Thoracic aorta (tissue), 2 donors: ENCODE measurements at regions not wholly inside any gene's neighbourhood (a gene's known extent, or its start where the extent isn't known, plus 50 kb on each side); places are given as distances from the start of the nearest gene placed in this dataset.

Experiments
- ATAC-seq: fragments of 150-250 bp; one replicate; pipeline ENCODE4 v1.8.0; 2017; ENCODE audit warnings: low read depth; ENCODE audit not compliant: insufficient number of reproducible peaks, low FRiP score
- DNase-seq: peaks from one replicate; pipeline ENCODE4 v3.0.0-alpha.2; 2020; ENCODE audit warnings: low spot score
- H3K27ac ChIP-seq, 2 donors: fragments of 200-600 bp; sonication (generic); 1 replicate in 1 of 2; 2 replicates in 1 of 2; pipeline ENCODE4 v1.5.1; 2016; ENCODE audit warnings: mild to moderate bottlenecking in 2 of 2, moderate library complexity in 2 of 2
- H3K27me3 ChIP-seq: fragments of 200-600 bp; sonication (generic); replicated peaks from 2 replicates; pipeline ENCODE4 v1.6.0; 2016; ENCODE audit warnings: mild to moderate bottlenecking; ENCODE audit not compliant: insufficient read depth
- H3K36me3 ChIP-seq: fragments of 200-600 bp; sonication (generic); one replicate; pipeline ENCODE4 v1.5.1; 2016
- H3K4me1 ChIP-seq, 2 donors: fragments of 200-600 bp; sonication (generic); 1 replicate in 1 of 2; 2 replicates in 1 of 2; pipeline versions ENCODE4 v1.5.1 to v1.6.0; 2016; ENCODE audit warnings: low read depth in 2 of 2, mild to moderate bottlenecking in 1 of 2; ENCODE audit not compliant: control insufficient read depth in 1 of 2
- H3K4me3 ChIP-seq: fragments of 200-600 bp; sonication (generic); 2 replicates; pipeline ENCODE4 v1.5.1; 2016; ENCODE audit warnings: mild to moderate bottlenecking
- H3K9me3 ChIP-seq: fragments of 200-600 bp; sonication (generic); 2 replicates; pipeline ENCODE4 v1.5.1; 2016
- CTCF ChIP-seq: fragments of 200-600 bp; sonication (generic); IDR thresholded peaks from one replicate; pipeline ENCODE4 v1.5.1; 2019; ENCODE audit warnings: antibody characterized with exemption

GRCh38 chr1:232454227-232454886, 175.6 kb downstream of the SIPA1L2 start:
- no peak for ATAC-seq
- H3K9me3 ChIP-seq: no peaks in the 10 kb centered on the region
- H3K27ac ChIP-seq: no peak overlapping the region
- H3K4me1 ChIP-seq: no peaks in the 10 kb centered on the region
- H3K36me3 ChIP-seq: no peaks in the 10 kb centered on the region
- no peak for DNase-seq
- TF ChIP-seq CTCF: no peak
- no peaks in the 10 kb centered on the region for H3K27me3 ChIP-seq
- no peak overlapping the region for H3K4me3 ChIP-seq

GRCh38 chr1:232452736-232453440, 177.0 kb downstream of the SIPA1L2 start:
- H3K9me3 ChIP-seq: no peaks in the 10 kb centered on the region
- no peak for TF ChIP-seq CTCF
- ATAC-seq (no peak), DNase-seq (no peak)
- H3K4me3 ChIP-seq: no peak overlapping the region
- no peak overlapping the region for H3K27ac ChIP-seq
- no peaks in the 10 kb centered on the region for H3K36me3 ChIP-seq
- no peaks in the 10 kb centered on the region for H3K4me1 ChIP-seq
- no peaks in the 10 kb centered on the region for H3K27me3 ChIP-seq

- H3K36me3 ChIP-seq: no peaks in the 10 kb centered on the region
- no peak for TF ChIP-seq CTCF
- H3K9me3 ChIP-seq: no peaks in the 10 kb centered on the region
- DNase-seq: no peak
- no peaks in the 10 kb centered on the region for H3K4me1 ChIP-seq
- no peak overlapping the region for H3K27ac ChIP-seq
- ATAC-seq: no peak
- H3K27me3 ChIP-seq: no peaks in the 10 kb centered on the region
- H3K4me3 ChIP-seq: no peak overlapping the region
Measured at GRCh38 chr1:232452117-232452516, 177.8 kb downstream of the SIPA1L2 start.

GRCh38 chr1:232451506-232451905, 178.4 kb downstream of the SIPA1L2 start:
- ATAC-seq: no peak

More at GRCh38 chr1:232451506-232451905, 178.4 kb downstream of the SIPA1L2 start:
- no peak overlapping the region for H3K27ac ChIP-seq
- H3K27me3 ChIP-seq: no peaks in the 10 kb centered on the region
- TF ChIP-seq CTCF: no peak
- H3K9me3 ChIP-seq: no peaks in the 10 kb centered on the region
- H3K4me1 ChIP-seq: no peaks in the 10 kb centered on the region
- no peak for DNase-seq
- H3K4me3 ChIP-seq: no peak overlapping the region
- H3K36me3 ChIP-seq: no peaks in the 10 kb centered on the region
